Endodermal cell (in vitro differentiated cells): ENCODE measurements at regions not wholly inside any gene's neighbourhood (a gene's known extent, or its start where the extent isn't known, plus 50 kb on each side); places are given as distances from the start of the nearest gene placed in this dataset.

ENCODE experiments used
- DNase-seq: peaks from one replicate; pipeline ENCODE4 v3.0.0-alpha.2; 2017
- H3K27ac ChIP-seq: 2 replicates; pipeline ENCODE4 v1.5.1; 2013; ENCODE audit warnings: mild to moderate bottlenecking, low read depth, low read length, moderate library complexity
- H3K27me3 ChIP-seq: 2 replicates; pipeline ENCODE4 v1.6.1; 2013; ENCODE audit warnings: mild to moderate bottlenecking, low read length, moderate library complexity; ENCODE audit not compliant: insufficient read depth, control insufficient read depth, poor library complexity, severe bottlenecking
- H3K36me3 ChIP-seq: 2 replicates; pipeline ENCODE4 v1.7.0; 2013; ENCODE audit warnings: mild to moderate bottlenecking, low read length, moderate library complexity; ENCODE audit not compliant: control insufficient read depth, insufficient read depth
- H3K4me1 ChIP-seq: one replicate; pipeline ENCODE4 v1.7.0; 2013; ENCODE audit warnings: low read length; ENCODE audit not compliant: control insufficient read depth, insufficient read depth
- H3K4me3 ChIP-seq: 2 replicates; pipeline ENCODE4 v1.5.1; 2013; ENCODE audit warnings: mild to moderate bottlenecking, low read length, moderate library complexity
- H3K9ac ChIP-seq: 2 replicates; pipeline ENCODE4 v1.6.1; 2013; ENCODE audit warnings: mild to moderate bottlenecking, low read length, moderate library complexity; ENCODE audit not compliant: poor library complexity, severe bottlenecking; ENCODE audit errors: extremely low read depth
- H3K9me3 ChIP-seq: 2 replicates; pipeline ENCODE4 v1.6.1; 2013; ENCODE audit warnings: mild to moderate bottlenecking, low read length, moderate library complexity; ENCODE audit not compliant: control insufficient read depth
- H3K27ac Mint-ChIP-seq: 2 replicates; pipeline ENCODE4 v1.8.0; 2020; ENCODE audit warnings: mixed read lengths
- H3K27me3 Mint-ChIP-seq: 2 replicates; pipeline ENCODE4 v1.8.0; 2021; ENCODE audit warnings: mild to moderate bottlenecking, mixed read lengths; ENCODE audit not compliant: insufficient read depth
- H3K36me3 Mint-ChIP-seq: 2 replicates; pipeline ENCODE4 v1.8.0; 2020; ENCODE audit warnings: low read depth, mixed read lengths
- H3K4me1 Mint-ChIP-seq: 2 replicates; pipeline ENCODE4 v1.8.0; 2020; ENCODE audit warnings: mixed read lengths
- H3K4me3 Mint-ChIP-seq: 2 replicates; pipeline ENCODE4 v1.8.0; 2020; ENCODE audit warnings: mild to moderate bottlenecking, moderate library complexity, mixed read lengths
- H3K9me3 Mint-ChIP-seq: 2 replicates; pipeline ENCODE4 v1.8.0; 2020; ENCODE audit warnings: mild to moderate bottlenecking, mixed read lengths
- WGBS, 2 experiments: methylation state at CpG; one replicate each; pipeline versions ENCODE4 v1.1.5 to v1.1.7; 2013; ENCODE audit warnings: missing lambda C conversion rate in 2 of 2, mixed read lengths in 1 of 2; ENCODE audit not compliant: insufficient coverage in 1 of 2, insufficient read length in 1 of 2; 5-methylcytosine and 5-hydroxymethylcytosine counted together
- TF ChIP-seq, protein P1 (sequence below): fragments of 200-600 bp; sonication (generic); conservative IDR thresholded peaks from 2 replicates; pipeline ENCODE4 v1.5.0; 2021; ENCODE audit warnings: antibody characterized with exemption, mild to moderate bottlenecking

DNA sequence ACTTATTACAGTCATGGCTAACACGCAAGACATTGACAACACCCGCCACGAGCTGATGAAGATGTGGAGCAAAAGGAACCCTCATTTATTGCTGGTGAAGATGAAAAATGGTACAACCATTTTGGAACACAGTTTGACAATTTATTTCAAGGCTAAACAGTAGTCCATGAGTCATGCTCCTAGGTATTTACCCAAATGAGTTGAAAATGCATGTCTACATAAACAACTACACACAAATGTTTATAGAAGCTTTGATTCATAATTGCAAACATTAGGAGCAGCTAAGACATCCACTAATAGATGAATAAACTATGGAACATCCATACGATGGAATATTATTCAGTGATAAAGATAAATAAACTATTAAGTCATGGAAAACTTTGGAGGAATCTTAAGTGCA, 580.1 kb downstream of the RAPGEF2 start:
- no peak overlapping the region for H3K27ac Mint-ChIP-seq
- no peak for DNase-seq
- Histone ChIP-seq H3K9ac (no peak overlapping the region), H3K27ac (no peak overlapping the region), H3K4me3 (no peak overlapping the region), H3K4me1 (peaks cover 4% of the 10 kb centered on the region), H3K27me3 (no peaks in the 10 kb centered on the region), H3K9me3 (peaks cover 2% of the 10 kb centered on the region), H3K36me3 (no peaks in the 10 kb centered on the region)
- H3K27me3 Mint-ChIP-seq: no peaks in the 10 kb centered on the region
- H3K4me1 Mint-ChIP-seq: peaks cover 8% of the 10 kb centered on the region
- no peak overlapping the region for H3K4me3 Mint-ChIP-seq
- no peaks in the 10 kb centered on the region for H3K36me3 Mint-ChIP-seq
- 97 to 100% methylated on average over 3 to 4 of the region's 4 CpGs for WGBS, 2 experiments
- TF ChIP-seq, protein P1, sequence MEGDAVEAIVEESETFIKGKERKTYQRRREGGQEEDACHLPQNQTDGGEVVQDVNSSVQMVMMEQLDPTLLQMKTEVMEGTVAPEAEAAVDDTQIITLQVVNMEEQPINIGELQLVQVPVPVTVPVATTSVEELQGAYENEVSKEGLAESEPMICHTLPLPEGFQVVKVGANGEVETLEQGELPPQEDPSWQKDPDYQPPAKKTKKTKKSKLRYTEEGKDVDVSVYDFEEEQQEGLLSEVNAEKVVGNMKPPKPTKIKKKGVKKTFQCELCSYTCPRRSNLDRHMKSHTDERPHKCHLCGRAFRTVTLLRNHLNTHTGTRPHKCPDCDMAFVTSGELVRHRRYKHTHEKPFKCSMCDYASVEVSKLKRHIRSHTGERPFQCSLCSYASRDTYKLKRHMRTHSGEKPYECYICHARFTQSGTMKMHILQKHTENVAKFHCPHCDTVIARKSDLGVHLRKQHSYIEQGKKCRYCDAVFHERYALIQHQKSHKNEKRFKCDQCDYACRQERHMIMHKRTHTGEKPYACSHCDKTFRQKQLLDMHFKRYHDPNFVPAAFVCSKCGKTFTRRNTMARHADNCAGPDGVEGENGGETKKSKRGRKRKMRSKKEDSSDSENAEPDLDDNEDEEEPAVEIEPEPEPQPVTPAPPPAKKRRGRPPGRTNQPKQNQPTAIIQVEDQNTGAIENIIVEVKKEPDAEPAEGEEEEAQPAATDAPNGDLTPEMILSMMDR: no peak
- H3K9me3 Mint-ChIP-seq: no peaks in the 10 kb centered on the region

DNA sequence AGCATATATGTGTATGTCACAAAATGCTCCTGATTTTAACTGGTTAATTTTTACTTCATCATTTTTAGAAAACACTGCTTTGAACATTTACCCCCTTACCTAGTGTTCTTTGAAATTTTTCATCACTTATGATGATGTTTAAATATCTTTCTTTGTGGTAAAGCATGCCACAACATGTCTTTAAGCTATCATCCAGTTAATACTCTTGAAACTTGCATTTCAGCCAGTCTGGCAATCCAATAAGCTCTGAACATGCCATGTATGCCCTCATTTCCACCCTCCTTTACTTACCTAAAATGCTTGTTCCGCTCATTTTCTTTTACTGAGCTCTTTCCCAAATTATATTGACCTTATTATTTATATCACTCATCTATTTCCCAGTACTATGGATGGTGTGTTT, 581.2 kb downstream of the RAPGEF2 start:
- H3K4me1 Mint-ChIP-seq: peaks cover 8% of the 10 kb centered on the region
- DNase-seq: no peak
- no peaks in the 10 kb centered on the region for H3K36me3 Mint-ChIP-seq
- H3K36me3 ChIP-seq: no peaks in the 10 kb centered on the region
- peaks cover 4% of the 10 kb centered on the region for H3K4me1 ChIP-seq
- H3K4me3 Mint-ChIP-seq: no peak overlapping the region
- H3K9ac ChIP-seq: no peak overlapping the region
- H3K9me3 Mint-ChIP-seq: no peaks in the 10 kb centered on the region
- no peaks in the 10 kb centered on the region for H3K27me3 Mint-ChIP-seq
- TF ChIP-seq, protein P1: no peak
- peaks cover 5% of the 10 kb centered on the region for H3K9me3 ChIP-seq
- WGBS, 2 experiments: 96% methylated on average over 1 of the region's 1 CpG; no CpG with 5 or more reads in 1 of the 2 experiments
- no peak overlapping the region for H3K4me3 ChIP-seq
- no peak overlapping the region for H3K27ac Mint-ChIP-seq
- peak overlapping the region; percentile 52 for H3K27ac ChIP-seq
- H3K27me3 ChIP-seq: no peaks in the 10 kb centered on the region

DNA sequence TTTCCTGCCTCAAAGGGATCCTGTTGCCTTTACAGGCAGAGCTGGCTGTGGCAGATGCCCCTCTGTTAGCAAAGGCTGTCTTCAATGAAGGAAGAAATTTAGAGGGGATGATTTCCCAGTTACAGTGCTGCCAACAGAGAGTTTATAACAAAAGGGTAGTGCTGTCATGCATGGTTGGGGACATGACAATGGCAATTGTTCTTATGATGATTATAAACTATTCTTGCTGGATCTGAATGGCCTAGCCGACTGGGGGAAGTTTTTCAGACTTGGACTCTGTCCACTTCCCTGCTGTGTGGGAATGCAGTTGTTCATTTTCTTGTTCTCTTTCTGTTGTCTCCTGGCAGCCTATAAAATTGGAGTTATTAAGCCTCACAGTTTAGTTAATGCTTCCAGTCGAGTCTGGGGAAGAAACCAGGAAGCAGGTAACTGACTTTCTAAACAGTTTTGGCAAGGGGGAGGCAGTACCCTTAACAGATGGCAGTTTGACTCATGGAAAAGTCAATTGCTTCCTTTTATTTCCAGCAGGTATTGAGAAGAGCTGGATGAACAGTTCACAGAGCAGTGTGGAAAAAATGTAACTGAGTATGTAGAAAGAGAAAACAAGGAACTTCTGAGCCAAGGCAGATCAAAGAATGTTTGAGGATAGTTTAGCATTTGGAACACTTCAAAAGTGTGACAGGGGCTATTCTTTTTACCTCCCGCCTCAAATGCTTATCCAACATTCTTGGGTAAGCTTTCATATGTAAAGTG, 582.6 kb downstream of the RAPGEF2 start:
- WGBS, 2 experiments: 50 to 73% methylated on average over 1 to 3 of the region's 3 CpGs
- Mint-ChIP-seq H3K27me3 (no peaks in the 10 kb centered on the region), H3K4me1 (peaks cover 5% of the 10 kb centered on the region), H3K4me3 (no peak overlapping the region), H3K27ac (no peak overlapping the region), H3K9me3 (no peaks in the 10 kb centered on the region), H3K36me3 (no peaks in the 10 kb centered on the region)
- H3K4me1 ChIP-seq: peaks cover 4% of the 10 kb centered on the region
- DNase-seq: no peak
- H3K27me3 ChIP-seq: no peaks in the 10 kb centered on the region
- H3K36me3 ChIP-seq: no peaks in the 10 kb centered on the region
- TF ChIP-seq, protein P1: no peak
- no peak overlapping the region for H3K4me3 ChIP-seq
- peaks cover 5% of the 10 kb centered on the region for H3K9me3 ChIP-seq
- peak overlapping the region; percentile 97 for H3K27ac ChIP-seq
- no peak overlapping the region for H3K9ac ChIP-seq
